ENCODE measurements at regions not wholly inside any gene's neighbourhood (a gene's known extent, or its start where the extent isn't known, plus 50 kb on each side); places are given as distances from the start of the nearest gene placed in this dataset.

GRCh38 chr17:53168413-53168812 lies 654.3 kb upstream of the KIF2B start:
- no peak overlapping the region for H3K4me3 ChIP-seq (replicated peaks in 1 of 2; ENCODE audit: low read depth in 2 of 2, low read length in 2 of 2)
- no peak for DNase-seq (ENCODE audit: low read depth in 2 of 2)
- TF ChIP-seq CTCF (IDR thresholded peaks at IDR 0.05; ENCODE audit: low read depth, low read length) = no peak

GRCh38 chr17:53166731-53167130 lies 656.0 kb upstream of the KIF2B start:
- no peak overlapping the region for H3K4me3 ChIP-seq (replicated peaks in 1 of 2; ENCODE audit: low read depth in 2 of 2, low read length in 2 of 2)
- TF ChIP-seq CTCF (IDR thresholded peaks at IDR 0.05; ENCODE audit: low read depth, low read length) = no peak
- no peak for DNase-seq (ENCODE audit: low read depth in 2 of 2)

- peak in 1 of 2 donors; percentile 10 for DNase-seq (ENCODE audit: low read depth in 2 of 2)
- H3K4me3 ChIP-seq (replicated peaks in 1 of 2; ENCODE audit: low read depth in 2 of 2, low read length in 2 of 2) = no peak overlapping the region
- TF ChIP-seq CTCF (IDR thresholded peaks at IDR 0.05; ENCODE audit: low read depth, low read length) = no peak
These were observed 672.5 kb upstream of the KIF2B start for GRCh38 chr17:53150101-53150698.

GRCh38 chr17:53149316-53149715 lies 673.4 kb upstream of the KIF2B start:
- TF ChIP-seq CTCF (IDR thresholded peaks at IDR 0.05; ENCODE audit: low read depth, low read length) = no peak
- no peak overlapping the region for H3K4me3 ChIP-seq (replicated peaks in 1 of 2; ENCODE audit: low read depth in 2 of 2, low read length in 2 of 2)
- DNase-seq (ENCODE audit: low read depth in 2 of 2) = no peak

GRCh38 chr17:53148058-53148457 lies 674.7 kb upstream of the KIF2B start:
- no peak for DNase-seq (ENCODE audit: low read depth in 2 of 2)

GRCh38 chr17:53142890-53143289 lies 679.8 kb upstream of the KIF2B start:
- TF ChIP-seq CTCF (IDR thresholded peaks at IDR 0.05; ENCODE audit: low read depth, low read length) = no peak
- no peak overlapping the region for H3K4me3 ChIP-seq (replicated peaks in 1 of 2; ENCODE audit: low read depth in 2 of 2, low read length in 2 of 2)
- DNase-seq (ENCODE audit: low read depth in 2 of 2) = peak in 1 of 2 donors; percentile 11

More at GRCh38 chr17:53148058-53148457, 674.7 kb upstream of the KIF2B start:
- no peak overlapping the region for H3K4me3 ChIP-seq (replicated peaks in 1 of 2; ENCODE audit: low read depth in 2 of 2, low read length in 2 of 2)
- TF ChIP-seq CTCF (IDR thresholded peaks at IDR 0.05; ENCODE audit: low read depth, low read length) = no peak

GRCh38 chr17:53141731-53142130 lies 681.0 kb upstream of the KIF2B start:
- no peak for DNase-seq (ENCODE audit: low read depth in 2 of 2)
- TF ChIP-seq CTCF (IDR thresholded peaks at IDR 0.05; ENCODE audit: low read depth, low read length) = no peak
- H3K4me3 ChIP-seq (replicated peaks in 1 of 2; ENCODE audit: low read depth in 2 of 2, low read length in 2 of 2) = no peak overlapping the region

Data from cardiac fibroblast (primary cell).